Vagina (tissue), 2 donors: ENCODE measurements at regions not wholly inside any gene's neighbourhood (a gene's known extent, or its start where the extent isn't known, plus 50 kb on each side); places are given as distances from the start of the nearest gene placed in this dataset.
"Not testable (repeated sequence)": the region's sequence is repeated elsewhere in the genome, so short reads cannot be mapped to it uniquely, and the experiment has no call there.

Experiments used
- DNase-seq, 2 donors: peaks; one replicate each; pipeline ENCODE4 v3.0.0-alpha.2; 2017; ENCODE audit errors: extremely low spot score in 2 of 2
- H3K27ac ChIP-seq: fragments of 200-600 bp; sonication (generic); one replicate; pipeline ENCODE4 v1.5.1; 2019
- H3K27me3 ChIP-seq: fragments of 200-600 bp; sonication (generic); one replicate; pipeline ENCODE4 v1.5.1; 2019
- H3K36me3 ChIP-seq, 2 donors: fragments of 200-600 bp; sonication (generic); one replicate each; pipeline ENCODE4 v1.5.1; 2017 to 2019
- H3K4me1 ChIP-seq: fragments of 200-600 bp; sonication (generic); one replicate; pipeline ENCODE4 v1.5.1; 2019
- H3K4me3 ChIP-seq, 2 donors: fragments of 200-600 bp; sonication (generic); 1 replicate in 1 of 2; 2 replicates in 1 of 2; pipeline ENCODE4 v1.5.1; 2016 to 2019
- H3K9me3 ChIP-seq: fragments of 200-600 bp; sonication (generic); one replicate; pipeline ENCODE4 v1.5.1; 2019
- CTCF ChIP-seq, 3 experiments: fragments of 450-650 bp in 2 of 3; fragments of 200-600 bp in 1 of 3; sonication (generic) in 1 of 3; IDR thresholded peaks; one replicate each; pipeline ENCODE4 v1.5.1; 2017 to 2019; ENCODE audit warnings: antibody characterized with exemption in 3 of 3, mild to moderate bottlenecking in 2 of 3, moderate library complexity in 2 of 3
- POLR2A ChIP-seq, 2 donors: fragments of 450-650 bp; IDR thresholded peaks; one replicate each; pipeline ENCODE4 v1.6.1; 2017; ENCODE audit warnings: antibody characterized with exemption in 2 of 2, mild to moderate bottlenecking in 2 of 2, moderate library complexity in 2 of 2
- POLR2AphosphoS5 ChIP-seq, 2 donors: sonication (generic); formaldehyde crosslinking; IDR thresholded peaks; one replicate each; pipeline ENCODE4 v1.9.0; 2017; ENCODE audit warnings: antibody characterized with exemption in 2 of 2, mild to moderate bottlenecking in 2 of 2, low read depth in 1 of 2; ENCODE audit not compliant: insufficient read depth in 1 of 2
- intact Hi-C: fragments of 100-400 bp; cut with DNase I; formaldehyde crosslinking; loops from one replicate; pipeline ENCODE4 v1.15.1; 2023

- Histone ChIP-seq H3K36me3 (no peaks in the 10 kb centered on the region), H3K4me3 (no peak overlapping the region), H3K4me1 (no peaks in the 10 kb centered on the region), H3K27ac (no peak overlapping the region), H3K27me3 (no peaks in the 10 kb centered on the region), H3K9me3 (no peaks in the 10 kb centered on the region)
- no peak for DNase-seq
- no peak for TF ChIP-seq CTCF (IDR thresholded peaks at IDR 0.05)
- TF ChIP-seq POLR2AphosphoS5 (IDR thresholded peaks at IDR 0.05; ENCODE audit: insufficient read depth in 1 of 2, low read depth in 1 of 2), result no peak
- no peak for TF ChIP-seq POLR2A (IDR thresholded peaks at IDR 0.05)
- intact Hi-C loops, result no loop called here
Observed at GRCh38 chr2:150325656-150326314, 161.7 kb downstream of the RND3 start.

- H3K27me3 ChIP-seq, H3K27ac ChIP-seq, H3K4me1 ChIP-seq, DNase-seq, H3K9me3 ChIP-seq, intact Hi-C loops, H3K36me3 ChIP-seq, H3K4me3 ChIP-seq: not testable (repeated sequence)
Observed at GRCh38 chr2:150323071-150323470, 164.4 kb downstream of the RND3 start.

- no peaks in the 10 kb centered on the region for H3K36me3 ChIP-seq
- no peaks in the 10 kb centered on the region for H3K4me1 ChIP-seq
- H3K9me3 ChIP-seq, result peaks cover 6% of the 10 kb centered on the region
- H3K27ac ChIP-seq, result no peak overlapping the region
- H3K4me3 ChIP-seq, result no peak overlapping the region
- no peaks in the 10 kb centered on the region for H3K27me3 ChIP-seq
- intact Hi-C loops, result no loop called here
- no peak for DNase-seq
- no peak for TF ChIP-seq POLR2AphosphoS5 (IDR thresholded peaks at IDR 0.05; ENCODE audit: insufficient read depth in 1 of 2, low read depth in 1 of 2)
- TF ChIP-seq CTCF (IDR thresholded peaks at IDR 0.05), result no peak
- no peak for TF ChIP-seq POLR2A (IDR thresholded peaks at IDR 0.05)
Observed at GRCh38 chr2:150320608-150321007, 166.9 kb downstream of the RND3 start.

GRCh38 chr2:150319658-150320555 is 167.6 kb downstream of the RND3 start:
- H3K27me3 ChIP-seq, result no peaks in the 10 kb centered on the region
- no peak for TF ChIP-seq CTCF (IDR thresholded peaks at IDR 0.05)
- TF ChIP-seq POLR2A (IDR thresholded peaks at IDR 0.05), result no peak
- TF ChIP-seq POLR2AphosphoS5 (IDR thresholded peaks at IDR 0.05; ENCODE audit: insufficient read depth in 1 of 2, low read depth in 1 of 2), result no peak
- H3K4me1 ChIP-seq, result no peaks in the 10 kb centered on the region
- peaks cover 6% of the 10 kb centered on the region for H3K9me3 ChIP-seq
- H3K36me3 ChIP-seq, result no peaks in the 10 kb centered on the region
- intact Hi-C loops, result no loop called here
- H3K4me3 ChIP-seq, result no peak overlapping the region
- no peak for DNase-seq
- H3K27ac ChIP-seq, result no peak overlapping the region

- Histone ChIP-seq H3K36me3 (no peaks in the 10 kb centered on the region), H3K27me3 (no peaks in the 10 kb centered on the region), H3K4me3 (no peak overlapping the region), H3K27ac (no peak overlapping the region), H3K4me1 (no peaks in the 10 kb centered on the region), H3K9me3 (peaks cover 6% of the 10 kb centered on the region)
- TF ChIP-seq CTCF (IDR thresholded peaks at IDR 0.05) (no peak), POLR2AphosphoS5 (IDR thresholded peaks at IDR 0.05; ENCODE audit: insufficient read depth in 1 of 2, low read depth in 1 of 2) (no peak), POLR2A (IDR thresholded peaks at IDR 0.05) (no peak)
- intact Hi-C loops, result no loop called here
- DNase-seq, result no peak
Observed at GRCh38 chr2:150319085-150319484, 168.4 kb downstream of the RND3 start.
